Neural cell (in vitro differentiated cells): ENCODE measurements at regions not wholly inside any gene's neighbourhood (a gene's known extent, or its start where the extent isn't known, plus 50 kb on each side); places are given as distances from the start of the nearest gene placed in this dataset.

Experiments used
- EP300 ChIP-seq: fragments of 450-650 bp; conservative IDR thresholded peaks from 2 replicates; pipeline ENCODE4 v1.6.1; 2014; ENCODE audit warnings: antibody characterized with exemption, mild to moderate bottlenecking, moderate library complexity; ENCODE audit not compliant: poor library complexity, severe bottlenecking
- POLR2AphosphoS5 ChIP-seq: IDR thresholded peaks from 2 replicates; pipeline ENCODE4 v1.6.1; 2012
- TF ChIP-seq, protein P1 (sequence below): fragments of 450-650 bp; IDR thresholded peaks from 2 replicates; pipeline ENCODE4 v1.5.1; 2014; ENCODE audit warnings: antibody characterized with exemption, mild to moderate bottlenecking, moderate library complexity; ENCODE audit not compliant: poor library complexity, severe bottlenecking

GRCh38 chr1:217017165-217017564, 293.9 kb upstream of the ESRRG start:
- TF ChIP-seq, protein P1, sequence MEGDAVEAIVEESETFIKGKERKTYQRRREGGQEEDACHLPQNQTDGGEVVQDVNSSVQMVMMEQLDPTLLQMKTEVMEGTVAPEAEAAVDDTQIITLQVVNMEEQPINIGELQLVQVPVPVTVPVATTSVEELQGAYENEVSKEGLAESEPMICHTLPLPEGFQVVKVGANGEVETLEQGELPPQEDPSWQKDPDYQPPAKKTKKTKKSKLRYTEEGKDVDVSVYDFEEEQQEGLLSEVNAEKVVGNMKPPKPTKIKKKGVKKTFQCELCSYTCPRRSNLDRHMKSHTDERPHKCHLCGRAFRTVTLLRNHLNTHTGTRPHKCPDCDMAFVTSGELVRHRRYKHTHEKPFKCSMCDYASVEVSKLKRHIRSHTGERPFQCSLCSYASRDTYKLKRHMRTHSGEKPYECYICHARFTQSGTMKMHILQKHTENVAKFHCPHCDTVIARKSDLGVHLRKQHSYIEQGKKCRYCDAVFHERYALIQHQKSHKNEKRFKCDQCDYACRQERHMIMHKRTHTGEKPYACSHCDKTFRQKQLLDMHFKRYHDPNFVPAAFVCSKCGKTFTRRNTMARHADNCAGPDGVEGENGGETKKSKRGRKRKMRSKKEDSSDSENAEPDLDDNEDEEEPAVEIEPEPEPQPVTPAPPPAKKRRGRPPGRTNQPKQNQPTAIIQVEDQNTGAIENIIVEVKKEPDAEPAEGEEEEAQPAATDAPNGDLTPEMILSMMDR: no peak
- no peak for TF ChIP-seq EP300
- TF ChIP-seq POLR2AphosphoS5: no peak
